ENCODE measurements at regions not wholly inside any gene's neighbourhood (a gene's known extent, or its start where the extent isn't known, plus 50 kb on each side); places are given as distances from the start of the nearest gene placed in this dataset.

- no peak for DNase-seq
- CTCF ChIA-PET: no interaction called here
- BruUV-seq (replicated peaks): no TSS peak
- Mint-ChIP-seq H3K9me3 (ENCODE audit: low read depth, unreplicated experiment) (peaks cover 8% of the 10 kb centered on the region), H3K27ac (ENCODE audit: unreplicated experiment) (no peak overlapping the region), H3K4me1 (ENCODE audit: low read depth, unreplicated experiment) (no peaks in the 10 kb centered on the region), H3K4me3 (ENCODE audit: low read depth, unreplicated experiment) (no peak overlapping the region), H3K27me3 (ENCODE audit: unreplicated experiment) (no peaks in the 10 kb centered on the region), H3K36me3 (ENCODE audit: insufficient read depth, unreplicated experiment) (no peaks in the 10 kb centered on the region)
- TF ChIP-seq CTCF (IDR thresholded peaks at IDR 0.05; ENCODE audit: unreplicated experiment): no peak
- intact Hi-C loops (cut with micrococcal nuclease; ENCODE audit: unreplicated experiment): no loop called here
Observed at GRCh38 chr10:131019696-131020095, 291.8 kb downstream of the TCERG1L start.

- Mint-ChIP-seq H3K36me3 (ENCODE audit: insufficient read depth, unreplicated experiment) (no peaks in the 10 kb centered on the region), H3K27me3 (ENCODE audit: unreplicated experiment) (no peaks in the 10 kb centered on the region), H3K27ac (ENCODE audit: unreplicated experiment) (no peak overlapping the region), H3K4me1 (ENCODE audit: low read depth, unreplicated experiment) (no peaks in the 10 kb centered on the region), H3K9me3 (ENCODE audit: low read depth, unreplicated experiment) (peaks cover 6% of the 10 kb centered on the region), H3K4me3 (ENCODE audit: low read depth, unreplicated experiment) (no peak overlapping the region)
- DNase-seq: no peak
- TF ChIP-seq CTCF (IDR thresholded peaks at IDR 0.05; ENCODE audit: unreplicated experiment): no peak
- intact Hi-C loops (cut with micrococcal nuclease; ENCODE audit: unreplicated experiment): no loop called here
- no TSS peak for BruUV-seq (replicated peaks)
- CTCF ChIA-PET: no interaction called here
Observed at GRCh38 chr10:131020775-131021174, 290.7 kb downstream of the TCERG1L start.

GRCh38 chr10:131021246-131021895 lies 290.1 kb downstream of the TCERG1L start:
- no peak for TF ChIP-seq CTCF (IDR thresholded peaks at IDR 0.05; ENCODE audit: unreplicated experiment)
- intact Hi-C loops (cut with micrococcal nuclease; ENCODE audit: unreplicated experiment): no loop called here
- Mint-ChIP-seq H3K4me1 (ENCODE audit: low read depth, unreplicated experiment) (no peaks in the 10 kb centered on the region), H3K36me3 (ENCODE audit: insufficient read depth, unreplicated experiment) (no peaks in the 10 kb centered on the region), H3K9me3 (ENCODE audit: low read depth, unreplicated experiment) (peaks cover 6% of the 10 kb centered on the region), H3K27me3 (ENCODE audit: unreplicated experiment) (no peaks in the 10 kb centered on the region), H3K27ac (ENCODE audit: unreplicated experiment) (no peak overlapping the region), H3K4me3 (ENCODE audit: low read depth, unreplicated experiment) (no peak overlapping the region)
- CTCF ChIA-PET: no interaction called here
- no peak for DNase-seq
- no TSS peak for BruUV-seq (replicated peaks)

- peaks cover 6% of the 10 kb centered on the region for H3K9me3 Mint-ChIP-seq (ENCODE audit: low read depth, unreplicated experiment)
- no peak overlapping the region for H3K4me3 Mint-ChIP-seq (ENCODE audit: low read depth, unreplicated experiment)
Observed at GRCh38 chr10:131021969-131022368, 289.6 kb downstream of the TCERG1L start.

More at GRCh38 chr10:131021969-131022368, 289.6 kb downstream of the TCERG1L start:
- no TSS peak for BruUV-seq (replicated peaks)
- DNase-seq: no peak
- intact Hi-C loops (cut with micrococcal nuclease; ENCODE audit: unreplicated experiment): no loop called here
- Mint-ChIP-seq H3K27ac (ENCODE audit: unreplicated experiment) (no peak overlapping the region), H3K36me3 (ENCODE audit: insufficient read depth, unreplicated experiment) (no peaks in the 10 kb centered on the region), H3K4me1 (ENCODE audit: low read depth, unreplicated experiment) (no peaks in the 10 kb centered on the region), H3K27me3 (ENCODE audit: unreplicated experiment) (no peaks in the 10 kb centered on the region)
- TF ChIP-seq CTCF (IDR thresholded peaks at IDR 0.05; ENCODE audit: unreplicated experiment): no peak
- CTCF ChIA-PET: no interaction called here
